MCF 10A (cell line): ENCODE measurements at regions not wholly inside any gene's neighbourhood (a gene's known extent, or its start where the extent isn't known, plus 50 kb on each side); places are given as distances from the start of the nearest gene placed in this dataset.

ENCODE experiments used
- BruUV-seq: library from RNA; stranded (reverse); fragments of 400-500 nt; replicated peaks from 2 replicates; lab custom pipeline; 2021; lab: Mats Ljungman, UMichigan
- CTCF ChIA-PET: fragments of 300-600 bp; sonication (Branson Sonifier 250); formaldehyde crosslinking; extraction: SDS; loops from one replicate; lab custom pipeline; 2021; ENCODE audit warnings: antibody characterized with exemption, inconsistent platforms; lab: Yijun Ruan, JAX
- POLR2A ChIA-PET: fragments of 300-600, 350-650 bp; sonication (Branson Sonifier 250); formaldehyde crosslinking; extraction: SDS; loops from one replicate; lab custom pipeline; 2020; ENCODE audit warnings: antibody characterized with exemption, inconsistent platforms; lab: Yijun Ruan, JAX
- DNase-seq: peaks from one replicate; pipeline ENCODE4 v3.0.0-alpha.2; 2018; ENCODE audit not compliant: unreplicated experiment
- H3K27ac Mint-ChIP-seq: one replicate; pipeline ENCODE4 v1.8.0; 2022; ENCODE audit warnings: mild to moderate bottlenecking, low read depth, mixed read lengths; ENCODE audit not compliant: unreplicated experiment
- H3K27me3 Mint-ChIP-seq: one replicate; pipeline ENCODE4 v1.8.0; 2022; ENCODE audit warnings: mixed read lengths; ENCODE audit not compliant: insufficient read depth, unreplicated experiment
- H3K36me3 Mint-ChIP-seq: one replicate; pipeline ENCODE4 v1.8.0; 2022; ENCODE audit warnings: mild to moderate bottlenecking, moderate library complexity, mixed read lengths; ENCODE audit not compliant: insufficient read depth, unreplicated experiment
- H3K4me1 Mint-ChIP-seq: one replicate; pipeline ENCODE4 v1.8.0; 2022; ENCODE audit warnings: mixed read lengths; ENCODE audit not compliant: insufficient read depth, unreplicated experiment
- H3K4me3 Mint-ChIP-seq: one replicate; pipeline ENCODE4 v1.8.0; 2022; ENCODE audit warnings: mild to moderate bottlenecking, moderate library complexity, mixed read lengths; ENCODE audit not compliant: unreplicated experiment
- H3K9me3 Mint-ChIP-seq: one replicate; pipeline ENCODE4 v1.8.0; 2022; ENCODE audit warnings: mixed read lengths; ENCODE audit not compliant: unreplicated experiment
- CTCF ChIP-seq: fragments of 200-600 bp; IDR thresholded peaks from one replicate; pipeline ENCODE4 v1.8.0; 2022; ENCODE audit warnings: antibody characterized with exemption, mild to moderate bottlenecking; ENCODE audit not compliant: unreplicated experiment
- intact Hi-C: fragments of 100-400 bp; cut with micrococcal nuclease; formaldehyde crosslinking; loops from 2 replicates; pipeline ENCODE4 v1.14.1; 2022

- intact Hi-C loops: no loop called here
- TF ChIP-seq CTCF: no peak
- BruUV-seq: no TSS peak
Observed at GRCh38 chr1:70911861-70912260, 135.8 kb downstream of the PTGER3 start.

GRCh38 chr1:70914224-70914623, 133.4 kb downstream of the PTGER3 start:
- intact Hi-C loops: no loop called here
- BruUV-seq: no TSS peak
- Mint-ChIP-seq H3K4me3 (no peak overlapping the region), H3K9me3 (no peaks in the 10 kb centered on the region), H3K27ac (no peak overlapping the region), H3K27me3 (no peaks in the 10 kb centered on the region), H3K36me3 (no peaks in the 10 kb centered on the region), H3K4me1 (no peaks in the 10 kb centered on the region)
- TF ChIP-seq CTCF: no peak
- DNase-seq: no peak
- ChIA-PET CTCF (no interaction called here), POLR2A (no interaction called here)

More at GRCh38 chr1:70911861-70912260, 135.8 kb downstream of the PTGER3 start:
- no peaks in the 10 kb centered on the region for H3K4me1 Mint-ChIP-seq
- DNase-seq: no peak
- ChIA-PET POLR2A (no interaction called here), CTCF (no interaction called here)
- no peak overlapping the region for H3K4me3 Mint-ChIP-seq
- H3K36me3 Mint-ChIP-seq: no peaks in the 10 kb centered on the region
- no peaks in the 10 kb centered on the region for H3K27me3 Mint-ChIP-seq
- H3K27ac Mint-ChIP-seq: no peak overlapping the region
- no peaks in the 10 kb centered on the region for H3K9me3 Mint-ChIP-seq

- H3K27me3 Mint-ChIP-seq: no peaks in the 10 kb centered on the region
- H3K27ac Mint-ChIP-seq: no peak overlapping the region
- TF ChIP-seq CTCF: no peak
- no peak for DNase-seq
- no peaks in the 10 kb centered on the region for H3K4me1 Mint-ChIP-seq
- no peaks in the 10 kb centered on the region for H3K9me3 Mint-ChIP-seq
- BruUV-seq: no TSS peak
- ChIA-PET CTCF (no interaction called here), POLR2A (no interaction called here)
- no peaks in the 10 kb centered on the region for H3K36me3 Mint-ChIP-seq
- intact Hi-C loops: no loop called here
- no peak overlapping the region for H3K4me3 Mint-ChIP-seq
Observed at GRCh38 chr1:70915258-70916033, 132.2 kb downstream of the PTGER3 start.

GRCh38 chr1:70916034-70916427, 131.6 kb downstream of the PTGER3 start:
- DNase-seq: no peak
- Mint-ChIP-seq H3K4me1 (no peaks in the 10 kb centered on the region), H3K9me3 (no peaks in the 10 kb centered on the region), H3K27ac (no peak overlapping the region), H3K27me3 (no peaks in the 10 kb centered on the region), H3K4me3 (no peak overlapping the region), H3K36me3 (no peaks in the 10 kb centered on the region)
- ChIA-PET CTCF (no interaction called here), POLR2A (no interaction called here)
- TF ChIP-seq CTCF: no peak
- no TSS peak for BruUV-seq
- intact Hi-C loops: no loop called here
